ENCODE measurements at regions not wholly inside any gene's neighbourhood (a gene's known extent, or its start where the extent isn't known, plus 50 kb on each side); places are given as distances from the start of the nearest gene placed in this dataset.

DNA sequence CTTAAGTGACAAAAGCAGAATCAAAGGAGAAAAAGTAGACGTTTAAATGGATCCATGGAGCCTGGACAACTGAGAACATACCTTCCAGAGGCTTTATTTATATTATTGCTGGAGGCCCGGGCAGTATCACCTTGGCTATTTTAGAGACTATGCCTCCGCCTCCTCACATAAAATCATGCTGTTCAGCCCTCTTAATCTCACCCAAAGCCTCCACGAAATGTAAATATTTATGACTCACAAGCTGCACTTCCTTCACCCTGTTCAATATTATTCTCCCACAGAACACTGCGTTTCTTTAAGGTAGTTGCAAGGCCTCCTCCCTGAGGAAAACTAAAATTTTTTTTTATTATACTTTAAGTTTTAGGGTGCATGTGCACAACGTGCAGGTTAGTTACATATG, 478.6 kb upstream of the ACVR2A start:
- TF ChIP-seq, protein P1, sequence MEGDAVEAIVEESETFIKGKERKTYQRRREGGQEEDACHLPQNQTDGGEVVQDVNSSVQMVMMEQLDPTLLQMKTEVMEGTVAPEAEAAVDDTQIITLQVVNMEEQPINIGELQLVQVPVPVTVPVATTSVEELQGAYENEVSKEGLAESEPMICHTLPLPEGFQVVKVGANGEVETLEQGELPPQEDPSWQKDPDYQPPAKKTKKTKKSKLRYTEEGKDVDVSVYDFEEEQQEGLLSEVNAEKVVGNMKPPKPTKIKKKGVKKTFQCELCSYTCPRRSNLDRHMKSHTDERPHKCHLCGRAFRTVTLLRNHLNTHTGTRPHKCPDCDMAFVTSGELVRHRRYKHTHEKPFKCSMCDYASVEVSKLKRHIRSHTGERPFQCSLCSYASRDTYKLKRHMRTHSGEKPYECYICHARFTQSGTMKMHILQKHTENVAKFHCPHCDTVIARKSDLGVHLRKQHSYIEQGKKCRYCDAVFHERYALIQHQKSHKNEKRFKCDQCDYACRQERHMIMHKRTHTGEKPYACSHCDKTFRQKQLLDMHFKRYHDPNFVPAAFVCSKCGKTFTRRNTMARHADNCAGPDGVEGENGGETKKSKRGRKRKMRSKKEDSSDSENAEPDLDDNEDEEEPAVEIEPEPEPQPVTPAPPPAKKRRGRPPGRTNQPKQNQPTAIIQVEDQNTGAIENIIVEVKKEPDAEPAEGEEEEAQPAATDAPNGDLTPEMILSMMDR (conservative IDR thresholded peaks at IDR 0.05 in 1 of 2, IDR thresholded peaks at IDR 0.05 in 1 of 2; ENCODE audit: low read depth in 1 of 2, low read length in 2 of 2): no peak
- no peak for TF ChIP-seq EZH2 (IDR thresholded peaks at IDR 0.05; ENCODE audit: low read length, missing control alignments)

Measured in fibroblast of lung (primary cell).